ENCODE measurements at regions not wholly inside any gene's neighbourhood (a gene's known extent, or its start where the extent isn't known, plus 50 kb on each side); places are given as distances from the start of the nearest gene placed in this dataset.

DNA sequence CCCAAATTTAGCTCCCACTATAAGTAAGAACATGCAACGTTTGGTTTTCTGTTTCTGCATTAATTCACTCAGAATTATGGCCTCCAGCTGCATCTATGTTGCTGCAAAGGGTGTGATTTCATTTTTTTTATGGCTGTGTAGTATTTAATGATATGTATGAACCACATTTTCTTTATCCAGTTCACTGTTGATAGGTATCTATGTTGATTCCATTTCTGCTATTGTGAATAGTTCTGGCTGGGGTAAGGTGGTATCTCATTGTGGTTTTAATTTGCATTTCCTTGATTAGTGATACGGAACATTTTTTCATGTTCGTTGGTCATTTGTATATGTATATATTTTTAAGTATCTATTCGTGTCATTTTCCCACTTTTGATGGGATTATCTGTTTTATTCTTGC is 674.3 kb downstream of the NUP35 start:
- no peak for TF ChIP-seq POLR2AphosphoS5 (IDR thresholded peaks at IDR 0.05; ENCODE audit: insufficient read depth, low read depth, low read length)
- TF ChIP-seq, protein P1, sequence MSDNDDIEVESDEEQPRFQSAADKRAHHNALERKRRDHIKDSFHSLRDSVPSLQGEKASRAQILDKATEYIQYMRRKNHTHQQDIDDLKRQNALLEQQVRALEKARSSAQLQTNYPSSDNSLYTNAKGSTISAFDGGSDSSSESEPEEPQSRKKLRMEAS (IDR thresholded peaks at IDR 0.05; ENCODE audit: insufficient read depth, insufficient read length) = no peak
- TF ChIP-seq, protein P2, sequence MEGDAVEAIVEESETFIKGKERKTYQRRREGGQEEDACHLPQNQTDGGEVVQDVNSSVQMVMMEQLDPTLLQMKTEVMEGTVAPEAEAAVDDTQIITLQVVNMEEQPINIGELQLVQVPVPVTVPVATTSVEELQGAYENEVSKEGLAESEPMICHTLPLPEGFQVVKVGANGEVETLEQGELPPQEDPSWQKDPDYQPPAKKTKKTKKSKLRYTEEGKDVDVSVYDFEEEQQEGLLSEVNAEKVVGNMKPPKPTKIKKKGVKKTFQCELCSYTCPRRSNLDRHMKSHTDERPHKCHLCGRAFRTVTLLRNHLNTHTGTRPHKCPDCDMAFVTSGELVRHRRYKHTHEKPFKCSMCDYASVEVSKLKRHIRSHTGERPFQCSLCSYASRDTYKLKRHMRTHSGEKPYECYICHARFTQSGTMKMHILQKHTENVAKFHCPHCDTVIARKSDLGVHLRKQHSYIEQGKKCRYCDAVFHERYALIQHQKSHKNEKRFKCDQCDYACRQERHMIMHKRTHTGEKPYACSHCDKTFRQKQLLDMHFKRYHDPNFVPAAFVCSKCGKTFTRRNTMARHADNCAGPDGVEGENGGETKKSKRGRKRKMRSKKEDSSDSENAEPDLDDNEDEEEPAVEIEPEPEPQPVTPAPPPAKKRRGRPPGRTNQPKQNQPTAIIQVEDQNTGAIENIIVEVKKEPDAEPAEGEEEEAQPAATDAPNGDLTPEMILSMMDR (IDR thresholded peaks at IDR 0.05; ENCODE audit: extremely low read depth in 1 of 2, insufficient read depth in 1 of 2, low read depth in 1 of 2, low read length in 2 of 2) = no peak
- no peak for TF ChIP-seq POLR2A (IDR thresholded peaks at IDR 0.05; ENCODE audit: low read depth, low read length)
- TF ChIP-seq EZH2 (IDR thresholded peaks at IDR 0.05; ENCODE audit: borderline replicate concordance, low read depth, low read length, severe bottlenecking) = no peak
- no peak for TF ChIP-seq FOS (IDR thresholded peaks at IDR 0.05; ENCODE audit: borderline replicate concordance, insufficient read depth, low read length)

All from endothelial cell of umbilical vein (primary cell).